HPDE6-E6E7 (cell line): ENCODE measurements at regions not wholly inside any gene's neighbourhood (a gene's known extent, or its start where the extent isn't known, plus 50 kb on each side); places are given as distances from the start of the nearest gene placed in this dataset.
A peak's percentile ranks its signal among the peaks of the same experiment; 100 is the strongest.
"Not testable (repeated sequence)": the region's sequence is repeated elsewhere in the genome, so short reads cannot be mapped to it uniquely, and the experiment has no call there.

Experiments used
- DNase-seq: peaks from one replicate; pipeline ENCODE4 v3.0.0; 2011; ENCODE audit warnings: missing footprints; ENCODE audit errors: extremely low spot score

GRCh38 chr7:50920031-50920635 is 137.4 kb upstream of the GRB10 start:
- no peak for DNase-seq

DNA sequence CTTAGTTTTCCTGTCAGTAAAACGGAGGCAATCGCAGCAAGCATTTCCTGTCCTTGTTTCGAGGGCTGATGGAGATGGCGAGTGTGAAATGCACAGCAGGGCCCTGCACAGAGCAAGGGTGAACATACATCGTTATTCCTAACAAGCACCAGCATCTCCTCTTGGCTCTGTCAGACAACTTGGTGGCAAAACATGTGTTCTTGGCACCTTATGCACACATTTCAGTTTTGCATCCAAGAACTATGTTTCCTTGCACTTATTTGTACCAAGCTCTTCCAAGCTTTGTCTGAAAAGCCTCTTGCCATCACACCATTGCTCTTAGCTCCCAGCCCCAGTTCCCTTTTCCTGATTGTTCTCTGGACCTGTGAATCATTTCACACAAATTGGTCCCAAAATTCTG is 132.9 kb upstream of the GRB10 start:
- DNase-seq = no peak

GRCh38 chr7:50914460-50914859 is 131.8 kb upstream of the GRB10 start:
- DNase-seq = no peak

DNA sequence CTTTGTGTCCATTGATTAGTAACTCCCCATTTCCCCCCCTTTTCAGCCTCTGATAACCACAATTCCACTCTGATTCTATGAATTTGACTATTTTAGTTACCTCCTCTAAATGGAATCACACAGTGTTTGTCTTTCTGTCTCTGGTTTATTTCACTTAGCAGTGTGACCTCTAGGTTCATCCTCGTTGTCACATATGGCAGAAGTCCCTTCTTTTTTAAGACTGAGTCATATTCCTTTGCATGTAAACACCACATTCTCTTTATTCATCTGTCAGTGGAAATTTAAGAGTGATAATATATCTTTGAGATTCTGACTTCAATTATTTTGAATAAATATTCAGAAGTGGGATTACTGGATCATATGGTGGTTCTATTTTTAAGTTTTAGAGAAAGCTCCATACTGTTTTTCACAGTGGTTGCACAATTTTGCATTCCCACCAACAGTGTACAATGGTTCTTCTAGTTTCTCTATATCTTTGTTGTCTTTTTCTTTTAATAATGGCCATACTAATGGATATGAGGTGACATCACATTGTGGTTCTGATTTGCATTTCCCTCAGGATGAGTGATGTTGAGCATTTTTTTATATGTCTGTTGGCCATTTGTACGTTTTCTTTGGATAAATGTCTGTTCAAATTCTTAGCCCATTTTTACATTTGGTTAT is 126.1 kb upstream of the GRB10 start:
- DNase-seq = no peak

GRCh38 chr7:50898604-50899477 is 116.1 kb upstream of the GRB10 start:
- not testable (repeated sequence) for DNase-seq

DNA sequence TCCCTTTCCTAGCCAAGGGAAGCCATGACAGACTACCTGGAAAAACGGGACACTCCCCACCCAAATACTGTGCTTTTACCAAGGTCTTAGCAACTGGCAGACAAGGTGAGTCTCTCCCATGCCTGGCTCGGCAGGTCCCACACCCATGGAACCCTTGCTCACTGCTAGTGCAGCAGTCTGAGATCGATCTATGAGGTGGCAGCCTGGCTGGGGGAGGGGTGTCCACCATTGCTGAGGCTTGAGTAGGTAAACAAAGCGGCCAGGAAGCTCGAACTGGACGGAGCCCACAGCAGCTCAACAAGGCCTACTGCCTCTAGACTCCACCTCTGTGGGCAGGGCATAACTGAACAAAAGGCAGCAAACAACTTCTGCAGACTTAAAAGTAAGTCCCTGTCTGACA is 104.4 kb upstream of the GRB10 start:
- DNase-seq = not testable (repeated sequence)

DNA sequence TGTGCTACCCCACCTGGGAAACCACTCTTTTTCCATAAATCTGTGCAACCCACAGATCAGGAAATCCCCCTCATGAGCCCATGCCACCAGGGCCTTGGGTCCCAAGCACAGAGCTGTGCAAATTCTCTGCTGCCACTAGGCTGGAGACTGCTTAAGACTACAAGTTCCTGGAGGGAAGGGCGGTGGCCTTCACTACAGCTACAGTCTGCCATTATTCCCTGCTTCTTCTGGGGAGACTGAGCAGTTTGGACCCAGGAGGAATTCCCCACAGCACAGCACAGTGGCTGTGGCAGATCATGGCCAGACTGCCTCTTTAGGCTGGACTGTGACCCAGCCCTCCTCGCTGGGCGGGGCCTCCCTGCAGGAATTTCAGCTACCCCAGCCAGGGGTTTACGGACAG is 89.7 kb upstream of the GRB10 start:
- no peak for DNase-seq

- DNase-seq = peak; percentile 72
These were observed 86.5 kb upstream of the GRB10 start for GRCh38 chr7:50869108-50869725.

DNA sequence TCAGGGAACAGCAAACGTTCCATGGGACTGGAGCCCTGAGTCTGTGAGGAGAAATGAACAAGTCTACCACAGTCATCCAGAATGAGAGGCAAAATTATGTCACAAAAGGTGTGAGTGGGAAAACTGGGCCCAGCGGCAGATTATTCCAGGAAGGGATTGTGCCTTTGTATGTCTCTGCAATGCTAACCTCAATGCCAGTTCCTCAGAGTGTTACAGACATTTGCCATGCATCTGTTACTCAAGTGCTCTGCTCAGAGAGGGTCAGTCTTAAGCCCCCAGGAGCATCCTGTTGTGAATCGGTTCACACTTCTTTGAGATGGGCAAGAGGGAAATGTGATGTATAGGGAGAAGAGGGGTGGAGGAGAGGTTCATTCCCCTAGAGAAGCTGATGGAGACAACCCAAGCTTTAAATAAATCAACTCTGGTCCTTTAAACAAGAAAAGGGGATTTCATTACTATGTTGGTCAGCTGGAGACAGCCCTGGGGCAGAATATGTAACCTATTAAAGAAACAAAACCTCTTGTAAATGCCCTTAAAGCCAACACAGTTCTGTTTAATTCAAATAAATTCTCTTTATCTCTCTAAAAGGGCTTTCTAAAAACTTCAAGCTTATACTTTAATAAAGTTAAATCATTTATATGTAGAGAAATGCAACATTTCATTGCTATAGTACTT is 85.9 kb upstream of the GRB10 start:
- DNase-seq = no peak

DNA sequence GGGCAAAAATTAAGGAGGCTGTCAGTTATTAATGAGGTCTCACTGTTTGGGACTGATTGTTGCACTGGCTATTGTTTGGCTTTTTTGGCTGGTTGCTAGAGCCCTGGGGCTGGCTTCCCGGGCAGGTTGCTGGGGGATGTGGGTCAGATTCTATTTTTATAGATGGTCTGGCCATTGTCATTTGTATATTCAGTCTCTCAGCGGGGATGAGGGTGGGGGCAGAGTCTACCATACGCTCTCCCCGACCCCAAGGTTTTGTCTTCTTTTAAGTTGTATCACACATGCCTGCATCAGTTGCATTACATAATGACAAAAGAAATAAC is 84.3 kb upstream of the GRB10 start:
- no peak for DNase-seq

DNA sequence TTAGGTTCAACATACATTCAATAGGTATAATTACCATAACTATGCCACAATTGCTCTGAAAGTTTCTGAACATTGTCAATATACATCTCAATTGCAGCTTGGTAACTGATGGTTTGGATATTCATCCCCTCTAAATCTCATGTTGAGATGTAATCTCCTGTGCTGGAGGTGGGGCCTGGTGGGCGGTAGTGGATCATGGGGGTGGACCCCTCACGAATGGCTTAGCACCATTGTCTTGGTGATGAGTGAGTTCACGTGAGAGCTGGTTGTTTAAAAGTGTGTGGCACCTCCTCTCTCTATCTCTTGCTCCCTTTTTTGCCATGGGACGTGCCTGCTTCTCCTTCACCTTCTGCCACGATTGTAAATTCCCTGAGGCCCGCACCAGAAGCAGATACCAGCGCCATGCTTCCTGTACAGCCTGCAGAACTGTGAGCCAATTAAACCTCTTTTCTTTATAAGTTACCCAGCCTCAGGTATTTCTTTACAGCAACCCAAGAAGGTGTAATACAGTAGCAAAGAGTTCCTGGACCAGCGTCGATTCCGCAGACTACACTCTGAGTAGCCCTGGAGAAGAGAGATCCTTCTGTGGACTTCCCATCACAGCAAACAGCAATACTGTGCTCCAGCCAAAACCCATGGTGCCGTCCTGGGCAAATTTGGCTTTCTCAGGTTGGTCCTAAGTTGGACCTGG is 83.8 kb upstream of the GRB10 start:
- DNase-seq = no peak

GRCh38 chr7:50865450-50865849 is 82.8 kb upstream of the GRB10 start:
- no peak for DNase-seq

DNA sequence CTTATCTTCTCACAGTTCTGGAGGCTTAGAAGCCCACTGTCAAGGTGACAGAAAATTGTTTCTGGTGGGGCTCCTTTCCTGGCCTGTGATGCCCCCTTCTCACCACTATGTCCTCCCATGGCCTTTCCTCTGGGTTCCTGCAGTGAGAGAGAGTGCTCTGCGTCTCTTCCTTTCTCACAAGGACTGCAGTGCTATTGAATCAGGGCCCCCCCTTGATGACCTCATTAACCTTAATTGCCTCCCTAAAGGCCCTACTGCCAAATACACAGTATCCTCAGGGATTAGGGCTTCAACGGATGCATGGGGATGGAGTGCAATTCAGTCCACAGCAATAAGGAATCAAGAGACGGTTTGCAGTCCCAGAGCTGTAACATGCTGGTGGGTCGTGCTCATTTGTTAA is 82.0 kb upstream of the GRB10 start:
- DNase-seq = no peak

DNA sequence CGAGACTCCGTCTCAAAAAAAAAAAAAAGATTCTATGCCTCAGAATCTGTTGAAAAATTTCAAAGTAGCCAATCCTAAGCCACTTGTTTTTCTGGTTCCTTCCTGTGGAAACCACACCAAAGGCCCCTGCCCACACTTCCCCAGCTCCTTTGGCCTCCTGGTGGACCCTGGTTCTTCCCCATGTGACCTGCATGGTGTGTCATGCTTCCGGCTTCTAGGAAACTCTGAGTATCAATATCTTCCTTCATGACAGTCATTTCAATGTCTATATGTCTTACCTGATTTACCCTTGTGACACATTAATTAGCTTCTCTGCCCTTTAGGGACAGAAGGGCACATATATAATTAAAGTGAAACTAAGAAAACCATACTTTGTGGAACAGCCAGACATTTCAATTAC is 80.4 kb upstream of the GRB10 start:
- no peak for DNase-seq

DNA sequence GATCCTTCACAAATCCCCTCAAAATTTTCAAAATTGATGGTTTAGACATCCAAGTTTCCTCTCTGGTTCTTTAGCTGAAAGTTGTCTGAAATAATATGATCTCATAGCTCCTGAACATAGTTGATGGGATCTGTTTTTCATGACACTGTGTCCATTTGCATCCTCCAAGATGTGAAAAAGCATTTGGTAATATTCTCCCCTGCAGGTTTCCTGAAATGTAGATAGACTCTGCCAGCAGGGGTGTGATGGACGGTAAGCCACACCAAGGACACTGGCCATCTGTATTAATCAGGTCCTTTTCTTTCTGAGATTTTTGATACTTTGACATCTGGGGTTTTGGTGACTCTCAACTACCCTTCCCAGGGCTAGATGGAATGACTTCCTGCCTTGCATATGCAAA is 79.6 kb upstream of the GRB10 start:
- DNase-seq = no peak

GRCh38 chr7:50860598-50860997 is 77.9 kb upstream of the GRB10 start:
- no peak for DNase-seq

DNA sequence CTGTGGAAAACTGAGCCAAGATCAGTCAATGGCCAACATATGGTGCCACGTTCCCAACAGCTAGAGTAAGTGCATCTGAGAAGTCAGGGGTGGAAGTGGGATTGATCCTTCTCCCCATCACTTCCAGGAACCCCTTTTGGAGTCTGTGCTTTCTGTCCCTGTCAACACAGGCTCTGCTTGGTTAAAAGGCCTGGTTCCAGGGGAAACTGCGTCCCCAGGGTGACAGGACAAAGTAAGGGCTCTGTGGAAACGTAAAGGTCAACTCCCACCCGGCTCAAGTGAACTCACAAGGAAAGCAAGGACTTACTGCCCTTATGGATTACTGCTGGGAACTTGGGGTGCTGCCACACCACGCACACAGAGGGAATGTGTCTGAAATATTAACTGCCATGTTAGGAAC is 77.5 kb upstream of the GRB10 start:
- no peak for DNase-seq

- no peak for DNase-seq
These were observed 76.0 kb upstream of the GRB10 start for GRCh38 chr7:50858528-50859245.

DNA sequence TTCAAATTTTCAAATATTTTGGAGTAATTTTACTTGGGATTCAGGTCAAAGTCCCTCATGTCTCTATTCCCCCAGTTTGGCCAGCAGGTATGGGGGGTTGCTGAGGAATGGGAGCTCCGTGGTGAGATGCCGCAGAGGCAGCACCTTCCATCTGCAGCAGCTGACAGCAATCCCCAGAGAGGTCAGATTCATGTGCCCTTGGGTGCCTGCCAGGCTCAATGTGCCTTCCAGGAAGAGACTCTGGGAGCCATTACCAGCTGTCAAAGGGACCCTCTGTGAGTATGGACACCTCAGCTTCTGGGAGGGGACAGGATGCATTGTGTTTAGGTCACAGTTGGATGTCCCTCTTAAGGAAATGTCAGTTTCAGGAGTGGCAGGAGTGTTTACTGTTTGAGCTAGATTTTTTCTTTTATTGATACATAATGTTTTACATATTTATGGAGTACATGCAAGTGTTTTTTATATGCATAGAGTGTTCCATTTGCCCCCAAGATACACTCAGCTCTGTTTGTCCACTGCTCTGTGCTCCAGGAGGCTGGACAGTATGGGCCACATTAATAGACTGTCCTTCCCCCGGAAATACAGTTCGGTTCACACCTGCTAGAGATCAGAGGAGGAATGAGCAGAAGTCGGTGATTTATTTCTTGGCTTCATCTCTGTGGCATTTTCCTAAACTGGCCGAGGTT is 75.3 kb upstream of the GRB10 start:
- no peak for DNase-seq

- no peak for DNase-seq
These were observed 74.1 kb upstream of the GRB10 start for GRCh38 chr7:50856806-50857205.
